ENCODE measurements at regions not wholly inside any gene's neighbourhood (a gene's known extent, or its start where the extent isn't known, plus 50 kb on each side); places are given as distances from the start of the nearest gene placed in this dataset.

GRCh38 chr3:193996221-193996620 lies 139.7 kb upstream of the HES1 start:
- ChIA-PET POLR2A (no interaction called here), RAD21 (ENCODE audit: low non-redundant PET in 1 of 2, low total read pairs in 2 of 2, uncharacterized antibody in 2 of 2, unreplicated experiment in 2 of 2) (no interaction called here), CTCF (no interaction called here)
- Histone ChIP-seq H4K20me1 (ENCODE audit: insufficient read depth) (no peaks in the 10 kb centered on the region), H3K36me3 (ENCODE audit: control insufficient read depth in 1 of 2, insufficient read depth in 2 of 2, low read length in 2 of 2) (no peaks in the 10 kb centered on the region), H3K9me3 (ENCODE audit: control insufficient read depth in 1 of 2, insufficient read depth in 1 of 2, low read depth in 1 of 2, low read length in 2 of 2) (no peaks in the 10 kb centered on the region), H3K4me3 (replicated peaks in 1 of 2; ENCODE audit: low read depth in 1 of 2, low read length in 2 of 2) (no peak overlapping the region), H3K79me2 (ENCODE audit: insufficient read depth, low read length) (no peaks in the 10 kb centered on the region), H3K4me2 (ENCODE audit: low read length) (no peak overlapping the region), H3K9me2 (ENCODE audit: insufficient read depth) (no peaks in the 10 kb centered on the region), H3K4me1 (ENCODE audit: control insufficient read depth in 1 of 2, insufficient read depth in 2 of 2, low read length in 2 of 2) (no peaks in the 10 kb centered on the region), H3K27ac (ENCODE audit: low read depth, low read length) (no peak overlapping the region), H3K9ac (ENCODE audit: low read length) (no peak overlapping the region), H3K27me3 (ENCODE audit: insufficient read depth, low read length) (no peaks in the 10 kb centered on the region), H2AFZ (ENCODE audit: low read depth, low read length, poor library complexity, severe bottlenecking) (no peak overlapping the region)
- intact Hi-C loops (cut with micrococcal nuclease): no loop called here
- DNase-seq (ENCODE audit: low read depth, low spot score): no peak
- no peak for ATAC-seq
- no peak for TF ChIP-seq REST (IDR thresholded peaks at IDR 0.05; ENCODE audit: low read depth)
- no peak for TF ChIP-seq ZNF274 (IDR thresholded peaks at IDR 0.05; ENCODE audit: low read depth, low read length)
- TF ChIP-seq EZH2 (IDR thresholded peaks at IDR 0.05): no peak
- TF ChIP-seq CEBPB (IDR thresholded peaks at IDR 0.05; ENCODE audit: low read depth): no peak
- BruUV-seq (replicated peaks): no TSS peak

GRCh38 chr3:193996641-193997089 lies 139.3 kb upstream of the HES1 start:
- H3K36me3 ChIP-seq (ENCODE audit: control insufficient read depth in 1 of 2, insufficient read depth in 2 of 2, low read length in 2 of 2): no peaks in the 10 kb centered on the region
- CTCF ChIA-PET: no interaction called here
- H4K20me1 ChIP-seq (ENCODE audit: insufficient read depth): no peaks in the 10 kb centered on the region
- POLR2A ChIA-PET: no interaction called here
- no peaks in the 10 kb centered on the region for H3K9me3 ChIP-seq (ENCODE audit: control insufficient read depth in 1 of 2, insufficient read depth in 1 of 2, low read depth in 1 of 2, low read length in 2 of 2)
- H3K9me2 ChIP-seq (ENCODE audit: insufficient read depth): no peaks in the 10 kb centered on the region
- no peak for ATAC-seq
- no peak overlapping the region for H3K27ac ChIP-seq (ENCODE audit: low read depth, low read length)
- H3K27me3 ChIP-seq (ENCODE audit: insufficient read depth, low read length): no peaks in the 10 kb centered on the region
- no peak overlapping the region for H2AFZ ChIP-seq (ENCODE audit: low read depth, low read length, poor library complexity, severe bottlenecking)
- H3K9ac ChIP-seq (ENCODE audit: low read length): no peak overlapping the region
- intact Hi-C loops (cut with micrococcal nuclease): no loop called here
- no TSS peak for BruUV-seq (replicated peaks)
- H3K79me2 ChIP-seq (ENCODE audit: insufficient read depth, low read length): no peaks in the 10 kb centered on the region
- 0 out of 4 replicates have a peak, but pooled peaks cover 0 to under 1% of the 10 kb centered on the region in 2 experiments for H3K4me1 ChIP-seq (ENCODE audit: control insufficient read depth in 1 of 2, insufficient read depth in 2 of 2, low read length in 2 of 2)
- no peak overlapping the region for H3K4me2 ChIP-seq (ENCODE audit: low read length)
- no peak overlapping the region for H3K4me3 ChIP-seq (replicated peaks in 1 of 2; ENCODE audit: low read depth in 1 of 2, low read length in 2 of 2)
- RAD21 ChIA-PET (ENCODE audit: low non-redundant PET in 1 of 2, low total read pairs in 2 of 2, uncharacterized antibody in 2 of 2, unreplicated experiment in 2 of 2): no interaction called here
- no peak for DNase-seq (ENCODE audit: low read depth, low spot score)
- TF ChIP-seq ELF1 (IDR thresholded peaks at IDR 0.05; ENCODE audit: borderline replicate concordance, low read depth): no peak
- TF ChIP-seq SIN3A (IDR thresholded peaks at IDR 0.05; ENCODE audit: low read depth): no peak
- TF ChIP-seq MAX (IDR thresholded peaks at IDR 0.05): no peak
- TF ChIP-seq RAD21 (IDR thresholded peaks at IDR 0.05; ENCODE audit: low read depth): no peak
- TF ChIP-seq REST (IDR thresholded peaks at IDR 0.05; ENCODE audit: low read depth): no peak
- no peak for TF ChIP-seq EZH2 (IDR thresholded peaks at IDR 0.05)
- TF ChIP-seq POLR2AphosphoS5 (IDR thresholded peaks at IDR 0.05; ENCODE audit: low read depth, low read length): no peak
- no peak for TF ChIP-seq CTCF (IDR thresholded peaks at IDR 0.05 in 2 of 3, conservative IDR thresholded peaks at IDR 0.05 in 1 of 3; ENCODE audit: borderline replicate concordance in 1 of 3, insufficient read depth in 1 of 3, low read depth in 2 of 3, low read length in 2 of 3)
- TF ChIP-seq CEBPB (IDR thresholded peaks at IDR 0.05; ENCODE audit: low read depth): no peak
- TF ChIP-seq POLR2A (IDR thresholded peaks at IDR 0.05; ENCODE audit: borderline replicate concordance, extremely low read depth, insufficient read depth, insufficient read length): no peak
